ENCODE measurements at regions not wholly inside any gene's neighbourhood (a gene's known extent, or its start where the extent isn't known, plus 50 kb on each side); places are given as distances from the start of the nearest gene placed in this dataset.
A peak's percentile ranks its signal among the peaks of the same experiment; 100 is the strongest.

DNA sequence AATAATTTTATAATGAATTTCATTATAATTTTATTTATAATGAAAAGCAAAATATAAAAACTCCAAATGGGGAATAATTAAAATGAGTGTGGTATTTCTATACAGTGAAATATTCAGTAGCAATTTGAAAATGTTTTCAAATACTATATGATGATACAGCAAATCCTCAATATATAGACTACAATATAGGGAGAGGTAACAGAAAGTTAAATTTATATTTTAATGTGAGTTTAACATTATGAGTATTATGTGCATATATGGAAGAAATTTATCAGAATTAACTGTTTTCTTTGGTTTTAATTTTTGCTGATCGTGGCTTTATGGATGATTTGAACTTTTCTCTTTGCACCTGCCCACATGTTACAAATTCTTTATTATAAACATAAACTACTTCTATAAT lies 500.9 kb upstream of the ARRDC3 start:
- no peaks in the 10 kb centered on the region for H3K27me3 ChIP-seq (ENCODE audit: control insufficient read depth, insufficient read depth, low read length)
- ChIA-PET POLR2A (no interaction called here), CTCF (no interaction called here)
- TF ChIP-seq, protein P1, sequence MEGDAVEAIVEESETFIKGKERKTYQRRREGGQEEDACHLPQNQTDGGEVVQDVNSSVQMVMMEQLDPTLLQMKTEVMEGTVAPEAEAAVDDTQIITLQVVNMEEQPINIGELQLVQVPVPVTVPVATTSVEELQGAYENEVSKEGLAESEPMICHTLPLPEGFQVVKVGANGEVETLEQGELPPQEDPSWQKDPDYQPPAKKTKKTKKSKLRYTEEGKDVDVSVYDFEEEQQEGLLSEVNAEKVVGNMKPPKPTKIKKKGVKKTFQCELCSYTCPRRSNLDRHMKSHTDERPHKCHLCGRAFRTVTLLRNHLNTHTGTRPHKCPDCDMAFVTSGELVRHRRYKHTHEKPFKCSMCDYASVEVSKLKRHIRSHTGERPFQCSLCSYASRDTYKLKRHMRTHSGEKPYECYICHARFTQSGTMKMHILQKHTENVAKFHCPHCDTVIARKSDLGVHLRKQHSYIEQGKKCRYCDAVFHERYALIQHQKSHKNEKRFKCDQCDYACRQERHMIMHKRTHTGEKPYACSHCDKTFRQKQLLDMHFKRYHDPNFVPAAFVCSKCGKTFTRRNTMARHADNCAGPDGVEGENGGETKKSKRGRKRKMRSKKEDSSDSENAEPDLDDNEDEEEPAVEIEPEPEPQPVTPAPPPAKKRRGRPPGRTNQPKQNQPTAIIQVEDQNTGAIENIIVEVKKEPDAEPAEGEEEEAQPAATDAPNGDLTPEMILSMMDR (IDR thresholded peaks at IDR 0.05; ENCODE audit: insufficient read depth, low read depth, low read length): no peak
- no peak overlapping the region for H3K4me3 ChIP-seq (ENCODE audit: low read depth, low read length)
- no peak for DNase-seq (ENCODE audit: low read depth)
- no peaks in the 10 kb centered on the region for H3K36me3 ChIP-seq (ENCODE audit: control insufficient read depth, insufficient read depth, low read length)

DNA sequence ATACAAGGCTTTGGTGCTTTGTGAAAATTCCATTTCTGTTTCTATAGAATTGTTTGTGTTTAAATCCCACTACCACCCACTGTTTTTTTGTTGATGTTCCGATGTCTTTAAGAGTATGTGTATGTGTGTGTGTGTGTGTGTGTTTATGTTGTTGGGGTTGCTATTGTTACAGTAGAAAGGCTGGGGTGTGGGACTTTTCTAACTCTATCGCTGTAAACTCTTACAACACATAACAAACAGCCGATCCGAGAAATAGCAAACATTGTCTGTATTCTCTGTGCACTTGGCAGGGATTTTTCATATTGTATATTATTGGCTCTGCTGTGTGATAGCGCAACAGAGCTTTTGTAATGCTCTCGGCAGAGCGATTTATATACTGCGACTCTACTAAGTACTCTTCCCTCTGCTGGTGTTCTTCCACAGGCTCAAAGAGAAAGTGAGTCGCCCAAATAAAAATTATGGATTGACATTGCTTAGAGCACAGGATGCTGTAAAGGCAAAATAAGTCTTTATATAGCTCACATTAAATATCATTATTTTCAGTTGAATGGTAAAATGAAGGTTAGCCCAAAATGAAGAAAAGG lies 492.2 kb upstream of the ARRDC3 start:
- TF ChIP-seq, protein P1 (IDR thresholded peaks at IDR 0.05; ENCODE audit: insufficient read depth, low read depth, low read length): no peak
- Histone ChIP-seq H3K36me3 (ENCODE audit: control insufficient read depth, insufficient read depth, low read length) (no peaks in the 10 kb centered on the region), H3K27me3 (ENCODE audit: control insufficient read depth, insufficient read depth, low read length) (no peaks in the 10 kb centered on the region), H3K4me3 (ENCODE audit: low read depth, low read length) (no peak overlapping the region)
- POLR2A ChIA-PET: no interaction called here
- CTCF ChIA-PET: no interaction called here
- no peak for DNase-seq (ENCODE audit: low read depth)

DNA sequence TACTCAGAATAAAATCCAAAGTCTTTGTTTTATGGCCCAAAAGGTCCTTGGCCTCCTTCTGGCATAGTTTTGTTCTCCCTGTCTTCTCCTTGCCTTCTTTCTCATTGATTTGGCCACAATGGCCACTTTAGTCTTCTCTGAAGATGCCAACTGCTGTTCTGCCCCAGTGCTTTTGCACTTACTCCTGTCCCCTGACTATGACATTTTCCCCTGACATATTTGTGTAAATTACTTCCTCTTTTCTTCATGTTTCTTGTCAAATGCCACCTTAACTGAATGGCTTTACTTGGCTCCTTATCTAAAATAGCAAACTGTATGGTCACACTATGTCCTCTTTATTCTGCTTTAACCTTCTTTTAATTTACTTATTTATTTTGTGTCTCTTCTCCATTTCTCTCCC lies 484.7 kb upstream of the ARRDC3 start:
- TF ChIP-seq, protein P1 (IDR thresholded peaks at IDR 0.05; ENCODE audit: insufficient read depth, low read depth, low read length): no peak
- no peak overlapping the region for H3K4me3 ChIP-seq (ENCODE audit: low read depth, low read length)
- POLR2A ChIA-PET: no interaction called here
- DNase-seq (ENCODE audit: low read depth): no peak
- no peaks in the 10 kb centered on the region for H3K36me3 ChIP-seq (ENCODE audit: control insufficient read depth, insufficient read depth, low read length)
- CTCF ChIA-PET: no interaction called here
- H3K27me3 ChIP-seq (ENCODE audit: control insufficient read depth, insufficient read depth, low read length): no peaks in the 10 kb centered on the region

DNA sequence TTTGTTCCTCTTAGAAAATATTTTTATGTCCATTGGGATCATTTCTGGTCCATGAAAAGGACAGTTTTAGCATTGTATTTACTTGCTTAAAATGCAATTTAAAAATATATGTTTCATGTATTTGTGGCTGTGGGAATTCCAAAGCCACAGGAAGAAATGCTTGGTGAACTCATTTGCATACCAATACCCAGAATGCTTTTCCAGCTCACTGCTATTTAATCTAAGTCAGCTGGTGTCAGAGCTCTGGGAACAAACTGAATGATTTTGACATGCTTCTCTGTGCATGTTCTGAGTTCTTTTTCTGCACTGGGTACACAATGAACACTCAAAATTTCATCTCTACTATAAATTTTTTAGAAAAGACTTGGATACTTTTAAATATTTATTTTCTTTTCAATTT lies 482.8 kb upstream of the ARRDC3 start:
- H3K36me3 ChIP-seq (ENCODE audit: control insufficient read depth, insufficient read depth, low read length): no peaks in the 10 kb centered on the region
- TF ChIP-seq, protein P1 (IDR thresholded peaks at IDR 0.05; ENCODE audit: insufficient read depth, low read depth, low read length): no peak
- no peak for DNase-seq (ENCODE audit: low read depth)
- CTCF ChIA-PET: no interaction called here
- no peaks in the 10 kb centered on the region for H3K27me3 ChIP-seq (ENCODE audit: control insufficient read depth, insufficient read depth, low read length)
- H3K4me3 ChIP-seq (ENCODE audit: low read depth, low read length): no peak overlapping the region
- POLR2A ChIA-PET: no interaction called here

DNA sequence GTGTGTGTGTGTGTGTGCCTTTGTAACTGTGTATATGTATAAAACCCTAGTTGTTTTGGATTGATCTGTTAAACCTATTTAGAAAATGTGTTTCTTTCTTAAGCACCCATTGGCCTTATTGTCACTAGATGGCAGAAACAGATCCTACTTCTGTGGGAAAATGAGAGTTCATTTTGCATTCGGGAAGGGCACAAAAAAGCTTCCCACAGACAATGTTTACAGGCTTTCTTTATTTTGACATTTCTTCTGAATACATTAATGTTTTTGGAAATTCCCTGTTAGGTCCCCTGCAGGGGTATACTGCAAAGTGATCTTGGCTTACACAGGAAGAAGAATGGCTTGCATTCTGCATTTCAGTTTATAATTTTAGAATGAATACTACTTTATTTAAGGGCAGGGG lies 481.8 kb upstream of the ARRDC3 start:
- no peaks in the 10 kb centered on the region for H3K36me3 ChIP-seq (ENCODE audit: control insufficient read depth, insufficient read depth, low read length)
- TF ChIP-seq, protein P1 (IDR thresholded peaks at IDR 0.05; ENCODE audit: insufficient read depth, low read depth, low read length): 0 out of 2 replicates have a peak, but pooled peaks have one; percentile 9
- CTCF ChIA-PET: no interaction called here
- no peaks in the 10 kb centered on the region for H3K27me3 ChIP-seq (ENCODE audit: control insufficient read depth, insufficient read depth, low read length)
- POLR2A ChIA-PET: no interaction called here
- no peak overlapping the region for H3K4me3 ChIP-seq (ENCODE audit: low read depth, low read length)
- no peak for DNase-seq (ENCODE audit: low read depth)
